ENCODE measurements at regions not wholly inside any gene's neighbourhood (a gene's known extent, or its start where the extent isn't known, plus 50 kb on each side); places are given as distances from the start of the nearest gene placed in this dataset.

- Histone ChIP-seq H3K27me3 (ENCODE audit: control insufficient read depth in 4 of 4, insufficient read depth in 4 of 4, low read length in 3 of 4) (no peaks in the 10 kb centered on the region), H3K36me3 (ENCODE audit: control insufficient read depth in 4 of 4, insufficient read depth in 3 of 4, low read depth in 1 of 4, low read length in 3 of 4) (no peaks in the 10 kb centered on the region), H3K27ac (ENCODE audit: low read depth in 1 of 2, low read length in 2 of 2) (no peak overlapping the region), H3K9me3 (ENCODE audit: control insufficient read depth in 4 of 4, low read length in 3 of 4) (peaks cover 9 to 56% (median 21%) of the 10 kb centered on the region in 4 donors), H3K9ac (ENCODE audit: low read depth in 1 of 2, low read length in 2 of 2) (no peak overlapping the region), H3K4me1 (ENCODE audit: control insufficient read depth in 4 of 4, insufficient read depth in 4 of 4, low read length in 3 of 4) (no peaks in the 10 kb centered on the region), H3K4me3 (ENCODE audit: low read depth in 1 of 3, low read length in 3 of 3) (no peak overlapping the region)
- no peak for TF ChIP-seq FOXA2 (IDR thresholded peaks at IDR 0.05)
- no peak for TF ChIP-seq TAF1 (conservative IDR thresholded peaks at IDR 0.05)
- no peak for TF ChIP-seq MAX (IDR thresholded peaks at IDR 0.05)
- no peak for TF ChIP-seq JUND (IDR thresholded peaks at IDR 0.05)
- no peak for TF ChIP-seq HNF4A (conservative IDR thresholded peaks at IDR 0.05)
- no peak for DNase-seq (ENCODE audit: low spot score)
- 83% methylated on average over 5 of the region's 5 CpGs for WGBS
Observed at GRCh38 chr6:23672737-23673136, 453.3 kb upstream of the NRSN1 start.

- peaks cover 3 to 20% (median 4%) of the 10 kb centered on the region in 4 donors for H3K9me3 ChIP-seq (ENCODE audit: control insufficient read depth in 4 of 4, low read length in 3 of 4)
- no peak overlapping the region for H3K27ac ChIP-seq (ENCODE audit: low read depth in 1 of 2, low read length in 2 of 2)
- H3K4me3 ChIP-seq (ENCODE audit: low read depth in 1 of 3, low read length in 3 of 3) = no peak overlapping the region
- no peak overlapping the region for H3K9ac ChIP-seq (ENCODE audit: low read depth in 1 of 2, low read length in 2 of 2)
- H3K4me1 ChIP-seq (ENCODE audit: control insufficient read depth in 4 of 4, insufficient read depth in 4 of 4, low read length in 3 of 4) = no peaks in the 10 kb centered on the region
- DNase-seq (ENCODE audit: low spot score) = no peak
- TF ChIP-seq REST (IDR thresholded peaks at IDR 0.05) (no peak), FOXA2 (IDR thresholded peaks at IDR 0.05) (no peak), MAX (IDR thresholded peaks at IDR 0.05) (no peak), HNF4G (IDR thresholded peaks at IDR 0.05) (no peak), RAD21 (IDR thresholded peaks at IDR 0.05) (no peak), ATF3 (IDR thresholded peaks at IDR 0.05) (no peak), RXRA (IDR thresholded peaks at IDR 0.05) (no peak), SP1 (IDR thresholded peaks at IDR 0.05) (no peak), GABPA (IDR thresholded peaks at IDR 0.05 in 1 of 2, conservative IDR thresholded peaks at IDR 0.05 in 1 of 2) (no peak), EGR1 (IDR thresholded peaks at IDR 0.05; ENCODE audit: low read depth in 2 of 2) (no peak), HNF4A (conservative IDR thresholded peaks at IDR 0.05) (no peak), YY1 (IDR thresholded peaks at IDR 0.05) (no peak), FOXA1 (IDR thresholded peaks at IDR 0.05) (no peak), TAF1 (conservative IDR thresholded peaks at IDR 0.05) (no peak), ZBTB33 (IDR thresholded peaks at IDR 0.05) (no peak), CTCF (IDR thresholded peaks at IDR 0.05; ENCODE audit: low read depth, low read length, missing input control) (no peak), NR2F2 (IDR thresholded peaks at IDR 0.05) (no peak), JUND (IDR thresholded peaks at IDR 0.05) (no peak)
- H3K36me3 ChIP-seq (ENCODE audit: control insufficient read depth in 4 of 4, insufficient read depth in 3 of 4, low read depth in 1 of 4, low read length in 3 of 4) = no peaks in the 10 kb centered on the region
- 95% methylated on average over 3 of the region's 3 CpGs for WGBS
- H3K27me3 ChIP-seq (ENCODE audit: control insufficient read depth in 4 of 4, insufficient read depth in 4 of 4, low read length in 3 of 4) = no peaks in the 10 kb centered on the region
Observed at GRCh38 chr6:23678626-23679025, 447.4 kb upstream of the NRSN1 start.
